HS-5 (cell line): ENCODE measurements at regions not wholly inside any gene's neighbourhood (a gene's known extent, or its start where the extent isn't known, plus 50 kb on each side); places are given as distances from the start of the nearest gene placed in this dataset.

ENCODE experiments used
- DNase-seq: peaks from one replicate; pipeline ENCODE4 v3.0.0-alpha.2; 2012; ENCODE audit warnings: low read depth

DNA sequence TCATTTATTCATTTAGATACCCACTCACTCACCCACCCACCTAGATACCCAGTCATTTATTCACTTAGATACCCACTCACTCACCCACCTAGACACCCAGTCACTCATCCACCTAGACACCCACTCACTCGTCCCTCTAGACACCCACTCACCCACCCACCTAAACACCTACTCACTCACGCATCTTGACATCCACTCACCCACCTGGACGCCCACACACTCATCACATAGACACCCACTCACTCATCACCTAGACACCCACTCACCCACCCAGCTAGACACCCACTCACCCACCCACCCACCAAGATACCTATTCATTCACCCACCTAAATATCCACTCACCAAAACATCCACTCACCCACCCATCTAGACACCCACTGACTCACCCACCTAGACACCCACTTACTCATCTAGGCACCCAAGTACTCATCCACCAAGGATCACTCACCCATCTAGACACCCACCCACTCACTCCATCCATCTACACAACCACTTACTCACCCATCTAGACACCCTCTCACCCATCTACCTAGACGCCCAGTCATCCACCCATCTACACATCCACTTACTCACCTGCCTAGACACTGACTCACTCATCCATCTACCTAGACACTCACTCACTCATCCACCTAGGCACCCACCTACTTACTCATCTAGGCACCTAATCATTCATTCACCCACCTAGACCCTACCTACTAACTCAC is 723.7 kb upstream of the RAB6C start:
- no peak for DNase-seq

- no peak for DNase-seq
These were observed 722.8 kb upstream of the RAB6C start for GRCh38 chr2:129256642-129257041.

DNA sequence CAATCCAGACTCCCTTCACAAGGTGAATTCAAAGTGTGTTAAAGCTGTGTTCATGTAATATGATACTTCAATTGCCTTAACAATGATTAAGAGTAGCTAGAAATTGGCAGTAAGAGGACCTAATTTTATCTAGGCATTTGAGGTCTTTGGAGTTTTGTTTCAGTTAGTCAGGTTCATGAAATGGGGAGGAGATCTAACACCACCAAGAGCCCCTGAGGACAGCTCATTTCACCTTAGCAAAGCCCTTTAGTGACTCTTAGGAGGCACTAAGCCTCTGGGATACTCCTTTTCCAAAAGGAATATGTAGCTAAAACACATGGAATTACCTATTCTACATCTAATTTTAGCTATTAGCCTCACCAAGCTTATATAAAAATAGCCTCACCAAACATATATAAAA is 716.5 kb upstream of the RAB6C start:
- no peak for DNase-seq

DNA sequence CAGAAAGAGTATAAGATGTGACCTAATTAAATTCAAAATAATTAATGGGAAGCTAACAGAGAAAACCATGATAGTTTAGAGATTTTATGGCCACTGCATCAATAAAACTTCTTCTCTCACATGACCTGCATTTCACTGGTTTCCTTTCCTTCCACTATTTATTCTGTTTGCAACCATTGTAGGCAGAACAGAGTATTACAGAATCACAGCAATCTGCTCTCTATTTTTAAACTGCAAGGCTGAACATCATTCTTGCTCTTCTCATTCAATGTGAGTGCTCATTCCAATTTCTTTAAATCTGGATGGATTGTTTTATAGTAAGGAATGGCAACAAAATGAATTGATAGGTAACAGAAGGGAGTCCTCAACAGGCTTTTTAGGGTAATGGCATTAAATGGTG is 715.5 kb upstream of the RAB6C start:
- DNase-seq: no peak

DNA sequence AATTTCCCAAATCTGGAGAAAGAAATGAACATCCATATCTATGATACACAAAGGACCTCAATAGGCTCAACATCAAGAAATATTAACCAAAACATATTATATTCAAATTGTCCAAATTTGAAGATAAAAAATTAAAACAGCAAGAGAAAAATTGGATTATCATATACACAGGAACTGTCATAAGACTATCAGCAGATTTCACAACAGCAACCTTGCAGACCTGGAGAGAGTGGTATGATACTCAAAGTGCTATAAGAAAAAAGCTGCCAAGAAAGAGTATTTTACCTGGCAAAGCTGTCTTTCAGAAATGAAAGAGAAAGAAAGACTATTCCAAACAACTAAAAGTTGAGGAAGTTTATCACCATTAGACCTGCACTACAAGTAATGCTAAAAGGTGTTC is 711.9 kb upstream of the RAB6C start:
- no peak for DNase-seq

- no peak for DNase-seq
These were observed 706.0 kb upstream of the RAB6C start for GRCh38 chr2:129273266-129274037.

- no peak for DNase-seq
These were observed 705.4 kb upstream of the RAB6C start for GRCh38 chr2:129274038-129274415.

DNA sequence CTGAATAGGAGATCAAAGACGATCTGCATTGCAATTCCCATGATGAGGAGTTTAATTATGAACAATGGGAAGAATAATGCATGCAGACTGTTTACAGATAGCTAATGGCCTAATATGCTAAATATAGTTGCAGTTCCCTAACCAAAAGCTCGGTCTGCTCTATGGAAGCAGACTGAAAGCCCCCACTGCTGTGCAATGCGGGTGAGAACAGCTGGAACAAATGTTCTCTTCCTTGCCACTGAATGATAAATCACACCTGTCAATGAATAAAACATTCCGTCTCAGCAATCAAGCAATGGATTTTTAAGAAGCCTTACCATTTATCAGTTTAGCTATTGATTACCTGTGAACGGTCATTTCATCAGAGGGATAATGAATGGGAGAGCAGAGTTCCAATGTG is 704.5 kb upstream of the RAB6C start:
- DNase-seq: no peak

GRCh38 chr2:129275706-129276105 is 703.8 kb upstream of the RAB6C start:
- DNase-seq: no peak

DNA sequence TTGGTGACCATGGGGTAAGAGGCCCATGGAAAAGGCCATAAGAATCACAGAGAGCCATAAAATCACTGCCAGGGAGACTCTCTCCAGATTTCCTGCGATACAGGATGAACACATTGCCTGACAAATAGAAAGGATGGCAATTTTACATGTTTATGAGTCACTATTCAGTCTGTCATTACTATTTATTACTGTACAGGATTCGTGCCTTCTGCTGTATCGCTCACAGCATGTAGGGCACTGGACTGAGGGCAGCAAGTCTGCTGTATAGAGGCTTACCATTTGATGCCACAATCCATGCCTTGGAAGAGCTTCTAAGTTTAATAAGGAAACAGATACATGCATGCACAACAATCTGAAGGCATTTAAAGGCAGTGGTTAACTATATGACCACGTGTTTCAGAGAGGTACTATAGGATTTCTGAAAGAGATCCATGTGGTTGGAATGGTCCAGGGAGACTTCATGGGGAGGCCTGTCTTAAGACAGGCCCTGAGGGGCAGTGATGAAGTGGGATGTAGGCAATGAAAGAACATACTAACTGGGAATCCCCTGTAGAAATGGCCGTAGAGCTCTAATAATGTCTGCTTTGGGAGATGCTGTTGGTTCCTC is 702.4 kb upstream of the RAB6C start:
- DNase-seq: no peak

DNA sequence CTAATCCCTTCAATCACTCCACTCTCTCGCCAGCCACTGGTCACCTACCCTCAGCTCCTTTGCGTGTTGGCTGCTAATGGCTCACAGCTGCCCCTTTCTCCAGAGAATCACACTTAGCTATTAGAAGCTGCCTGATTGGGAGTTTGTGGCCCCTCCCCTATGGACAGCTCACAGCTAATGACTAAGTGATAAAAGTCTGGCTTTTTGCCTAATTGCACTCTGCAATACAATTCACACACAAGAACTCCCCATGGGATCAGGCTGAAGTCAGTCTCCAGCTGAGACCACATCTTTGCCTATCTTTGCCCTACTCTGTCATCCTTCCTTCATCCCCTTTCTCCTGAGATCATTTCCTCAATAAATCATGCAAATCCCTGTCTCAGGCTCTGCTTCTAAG is 701.9 kb upstream of the RAB6C start:
- no peak for DNase-seq

DNA sequence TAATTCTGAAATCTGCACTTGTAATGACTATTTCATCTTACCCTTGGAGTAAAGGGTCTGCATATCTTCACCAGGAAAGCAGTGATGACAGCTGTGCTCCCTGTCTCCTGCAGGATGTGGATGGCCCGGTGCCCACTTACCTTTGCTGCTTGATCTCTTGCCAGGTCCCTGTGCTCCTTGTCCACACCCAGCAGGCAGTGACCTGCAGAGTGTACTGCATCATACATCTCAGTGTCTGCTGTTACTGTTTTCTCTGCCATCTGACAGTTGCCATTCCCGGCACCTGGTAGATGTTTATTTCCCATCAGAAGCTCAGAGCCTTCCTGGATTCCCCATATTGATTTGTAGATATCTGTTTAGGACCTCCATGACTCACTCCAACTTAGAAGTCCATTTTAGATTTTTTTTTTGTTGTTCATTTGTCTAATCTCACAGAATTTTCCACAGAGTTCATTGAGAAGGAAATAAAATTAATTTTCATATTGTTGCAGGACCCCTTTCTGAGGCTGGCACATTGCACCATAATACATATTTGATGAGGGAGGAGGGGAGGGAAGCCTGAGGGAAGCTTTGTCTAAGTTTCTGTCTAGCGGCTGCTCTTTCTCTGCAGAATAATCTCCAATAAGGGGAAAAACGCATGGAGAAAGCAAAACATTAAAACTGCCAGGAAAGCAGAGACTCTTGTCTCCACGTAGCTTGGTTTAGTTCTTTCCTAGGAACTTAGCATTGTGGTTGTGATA is 697.5 kb upstream of the RAB6C start:
- no peak for DNase-seq

- DNase-seq: no peak
These were observed 694.5 kb upstream of the RAB6C start for GRCh38 chr2:129285012-129285411.

DNA sequence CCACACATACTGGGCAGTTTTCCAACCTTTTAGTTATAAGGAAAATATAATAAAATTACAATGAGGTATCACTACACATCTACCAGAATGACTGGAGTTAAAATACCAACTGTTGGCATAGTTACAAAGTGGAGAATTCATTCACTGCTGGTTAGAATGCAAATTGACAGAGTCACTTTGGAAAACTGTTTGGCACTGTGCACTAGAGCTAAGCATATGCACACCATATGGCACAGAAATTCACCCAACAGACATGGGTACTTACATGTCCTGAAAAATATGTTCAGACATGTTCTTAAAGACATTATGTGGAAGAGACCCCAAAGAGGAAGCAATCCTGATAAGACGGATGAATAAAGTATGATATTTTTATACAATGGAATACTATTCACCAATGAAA is 686.1 kb upstream of the RAB6C start:
- no peak for DNase-seq

- DNase-seq: no peak
These were observed 683.1 kb upstream of the RAB6C start for GRCh38 chr2:129296396-129296795.

DNA sequence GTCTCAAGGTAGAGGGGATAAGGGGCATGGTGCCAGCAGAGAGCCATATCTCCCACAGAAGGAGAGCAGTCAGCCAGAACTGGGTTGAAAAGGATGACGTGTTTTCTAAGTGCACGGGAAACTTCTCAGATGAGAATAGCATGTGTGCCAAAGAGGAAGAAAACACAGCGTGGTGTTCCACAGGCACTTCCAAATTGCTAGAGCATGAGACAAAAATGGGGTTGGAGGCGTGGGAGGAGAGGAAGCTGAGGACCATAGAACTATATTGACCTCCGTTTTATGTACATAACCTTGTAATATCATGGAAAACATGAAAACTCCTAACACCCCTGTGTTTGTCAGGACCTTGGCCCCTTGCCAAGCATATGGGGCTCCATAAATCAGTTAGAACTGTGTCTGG is 682.7 kb upstream of the RAB6C start:
- no peak for DNase-seq

- no peak for DNase-seq
These were observed 682.0 kb upstream of the RAB6C start for GRCh38 chr2:129297430-129297829.

GRCh38 chr2:129299338-129299737 is 680.1 kb upstream of the RAB6C start:
- DNase-seq: no peak

- no peak for DNase-seq
These were observed 679.7 kb upstream of the RAB6C start for GRCh38 chr2:129299756-129300155.

DNA sequence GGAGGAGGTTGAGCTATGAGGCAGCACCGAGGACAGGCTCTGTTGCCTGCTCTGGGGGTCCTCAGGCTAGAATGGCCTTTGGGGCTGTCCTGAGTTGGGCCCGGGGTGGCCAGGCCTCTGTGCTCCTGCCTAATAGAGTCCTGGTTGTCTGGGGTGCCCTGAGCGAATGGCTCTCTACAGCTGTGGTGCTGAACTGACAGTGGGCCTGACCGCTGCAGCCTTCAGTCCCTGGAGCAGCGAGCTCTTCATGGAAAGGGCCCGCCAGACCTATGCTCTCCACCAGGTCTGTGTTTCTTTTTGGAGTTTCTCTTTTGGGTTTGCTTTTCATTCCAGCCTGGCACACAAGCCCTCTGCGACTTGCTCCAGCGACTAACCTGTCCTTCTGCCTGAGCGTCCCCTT is 679.0 kb upstream of the RAB6C start:
- DNase-seq: no peak

GRCh38 chr2:129301431-129301913 is 678.0 kb upstream of the RAB6C start:
- DNase-seq: no peak

- DNase-seq: no peak
These were observed 677.4 kb upstream of the RAB6C start for GRCh38 chr2:129302106-129302505.
